ENCODE measurements at regions not wholly inside any gene's neighbourhood (a gene's known extent, or its start where the extent isn't known, plus 50 kb on each side); places are given as distances from the start of the nearest gene placed in this dataset.

DNA sequence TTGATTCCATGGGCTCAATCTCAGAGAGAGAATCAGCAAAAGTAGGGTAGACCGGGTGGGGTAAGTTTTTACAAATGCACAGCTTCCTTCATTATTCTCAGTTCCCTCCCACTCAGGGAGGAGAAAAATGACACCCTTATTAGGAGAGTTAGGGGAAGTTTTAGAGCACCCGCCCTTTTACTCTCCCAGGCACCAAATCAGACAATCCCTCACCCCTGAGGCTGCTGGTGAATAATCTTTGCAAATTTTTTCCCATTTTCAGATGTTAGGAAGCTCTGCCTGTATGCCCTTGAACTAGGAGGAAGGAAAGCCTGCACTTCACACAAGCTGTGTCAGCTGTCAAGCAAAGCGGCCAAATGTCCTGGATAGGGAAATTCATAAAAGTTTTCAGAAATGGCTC lies 834.9 kb downstream of the GRID1 start:
- H3K4me3 ChIP-seq (ENCODE audit: low read depth, low read length), result no peak overlapping the region
- DNase-seq (ENCODE audit: low read depth), result no peak
- TF ChIP-seq, protein P1, sequence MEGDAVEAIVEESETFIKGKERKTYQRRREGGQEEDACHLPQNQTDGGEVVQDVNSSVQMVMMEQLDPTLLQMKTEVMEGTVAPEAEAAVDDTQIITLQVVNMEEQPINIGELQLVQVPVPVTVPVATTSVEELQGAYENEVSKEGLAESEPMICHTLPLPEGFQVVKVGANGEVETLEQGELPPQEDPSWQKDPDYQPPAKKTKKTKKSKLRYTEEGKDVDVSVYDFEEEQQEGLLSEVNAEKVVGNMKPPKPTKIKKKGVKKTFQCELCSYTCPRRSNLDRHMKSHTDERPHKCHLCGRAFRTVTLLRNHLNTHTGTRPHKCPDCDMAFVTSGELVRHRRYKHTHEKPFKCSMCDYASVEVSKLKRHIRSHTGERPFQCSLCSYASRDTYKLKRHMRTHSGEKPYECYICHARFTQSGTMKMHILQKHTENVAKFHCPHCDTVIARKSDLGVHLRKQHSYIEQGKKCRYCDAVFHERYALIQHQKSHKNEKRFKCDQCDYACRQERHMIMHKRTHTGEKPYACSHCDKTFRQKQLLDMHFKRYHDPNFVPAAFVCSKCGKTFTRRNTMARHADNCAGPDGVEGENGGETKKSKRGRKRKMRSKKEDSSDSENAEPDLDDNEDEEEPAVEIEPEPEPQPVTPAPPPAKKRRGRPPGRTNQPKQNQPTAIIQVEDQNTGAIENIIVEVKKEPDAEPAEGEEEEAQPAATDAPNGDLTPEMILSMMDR (IDR thresholded peaks at IDR 0.05; ENCODE audit: low read depth, low read length), result no peak
- TF ChIP-seq POLR2A (IDR thresholded peaks at IDR 0.05; ENCODE audit: extremely low read depth, insufficient read length), result no peak
- TF ChIP-seq, protein P2, sequence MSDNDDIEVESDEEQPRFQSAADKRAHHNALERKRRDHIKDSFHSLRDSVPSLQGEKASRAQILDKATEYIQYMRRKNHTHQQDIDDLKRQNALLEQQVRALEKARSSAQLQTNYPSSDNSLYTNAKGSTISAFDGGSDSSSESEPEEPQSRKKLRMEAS (IDR thresholded peaks at IDR 0.05; ENCODE audit: low read depth, low read length), result no peak
- TF ChIP-seq MYC (IDR thresholded peaks at IDR 0.05; ENCODE audit: low read depth, low read length), result no peak

GRCh38 chr10:85532773-85533172 lies 833.8 kb downstream of the GRID1 start:
- H3K4me3 ChIP-seq (ENCODE audit: low read depth, low read length), result no peak overlapping the region
- no peak for TF ChIP-seq POLR2A (IDR thresholded peaks at IDR 0.05; ENCODE audit: extremely low read depth, insufficient read length)
- TF ChIP-seq, protein P1 (IDR thresholded peaks at IDR 0.05; ENCODE audit: low read depth, low read length), result no peak
- no peak for TF ChIP-seq MYC (IDR thresholded peaks at IDR 0.05; ENCODE audit: low read depth, low read length)
- TF ChIP-seq, protein P2 (IDR thresholded peaks at IDR 0.05; ENCODE audit: low read depth, low read length), result no peak
- no peak for DNase-seq (ENCODE audit: low read depth)

DNA sequence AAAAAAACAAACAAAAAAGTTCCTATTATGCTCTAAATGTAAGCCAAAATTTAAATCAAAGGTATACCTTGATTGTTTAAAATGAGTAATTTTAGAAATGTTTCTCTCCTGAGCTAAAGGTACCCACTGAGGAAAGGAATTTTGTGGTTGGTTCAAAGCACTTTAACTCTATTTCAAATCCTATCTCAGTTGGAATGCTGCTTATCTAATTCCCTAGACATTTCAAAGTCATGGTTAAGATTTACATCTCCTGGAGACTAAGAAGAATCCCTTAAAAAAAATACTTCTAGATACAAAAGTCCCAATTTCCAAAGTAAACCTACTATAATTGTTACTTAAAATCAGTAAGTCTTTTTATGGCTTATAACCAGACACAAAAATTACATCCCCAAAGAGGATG lies 830.7 kb downstream of the GRID1 start:
- H3K4me3 ChIP-seq (ENCODE audit: low read depth, low read length), result no peak overlapping the region
- DNase-seq (ENCODE audit: low read depth), result no peak
- TF ChIP-seq MYC (IDR thresholded peaks at IDR 0.05; ENCODE audit: low read depth, low read length) (no peak), POLR2A (IDR thresholded peaks at IDR 0.05; ENCODE audit: extremely low read depth, insufficient read length) (no peak)
- TF ChIP-seq, protein P1 (IDR thresholded peaks at IDR 0.05; ENCODE audit: low read depth, low read length), result no peak
- TF ChIP-seq, protein P2 (IDR thresholded peaks at IDR 0.05; ENCODE audit: low read depth, low read length), result no peak

DNA sequence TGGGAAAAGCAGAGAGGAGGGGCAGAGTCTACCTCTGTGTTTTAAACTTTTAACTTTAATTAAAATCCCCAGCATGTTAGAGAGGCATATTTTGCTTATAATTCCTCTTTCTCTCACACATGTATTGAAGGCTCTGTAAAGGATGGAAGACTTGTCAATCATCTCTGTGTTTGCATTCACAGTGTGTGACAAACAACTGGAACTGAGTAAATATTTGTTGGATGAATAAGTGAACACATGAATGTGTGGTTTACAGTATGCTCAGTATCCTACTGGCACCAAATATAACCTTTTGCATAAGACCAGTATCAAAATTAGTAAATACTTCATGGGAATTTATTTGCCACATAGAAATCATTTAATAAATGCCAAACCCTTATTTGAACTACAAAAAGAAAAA lies 829.0 kb downstream of the GRID1 start:
- TF ChIP-seq MYC (IDR thresholded peaks at IDR 0.05; ENCODE audit: low read depth, low read length), result no peak
- TF ChIP-seq, protein P1 (IDR thresholded peaks at IDR 0.05; ENCODE audit: low read depth, low read length), result no peak
- TF ChIP-seq, protein P2 (IDR thresholded peaks at IDR 0.05; ENCODE audit: low read depth, low read length), result no peak
- TF ChIP-seq POLR2A (IDR thresholded peaks at IDR 0.05; ENCODE audit: extremely low read depth, insufficient read length), result no peak
- H3K4me3 ChIP-seq (ENCODE audit: low read depth, low read length), result no peak overlapping the region
- DNase-seq (ENCODE audit: low read depth), result no peak

GRCh38 chr10:85538601-85539000 lies 828.0 kb downstream of the GRID1 start:
- TF ChIP-seq, protein P2 (IDR thresholded peaks at IDR 0.05; ENCODE audit: low read depth, low read length), result no peak
- TF ChIP-seq MYC (IDR thresholded peaks at IDR 0.05; ENCODE audit: low read depth, low read length) (no peak), POLR2A (IDR thresholded peaks at IDR 0.05; ENCODE audit: extremely low read depth, insufficient read length) (no peak)
- TF ChIP-seq, protein P1 (IDR thresholded peaks at IDR 0.05; ENCODE audit: low read depth, low read length), result no peak

DNA sequence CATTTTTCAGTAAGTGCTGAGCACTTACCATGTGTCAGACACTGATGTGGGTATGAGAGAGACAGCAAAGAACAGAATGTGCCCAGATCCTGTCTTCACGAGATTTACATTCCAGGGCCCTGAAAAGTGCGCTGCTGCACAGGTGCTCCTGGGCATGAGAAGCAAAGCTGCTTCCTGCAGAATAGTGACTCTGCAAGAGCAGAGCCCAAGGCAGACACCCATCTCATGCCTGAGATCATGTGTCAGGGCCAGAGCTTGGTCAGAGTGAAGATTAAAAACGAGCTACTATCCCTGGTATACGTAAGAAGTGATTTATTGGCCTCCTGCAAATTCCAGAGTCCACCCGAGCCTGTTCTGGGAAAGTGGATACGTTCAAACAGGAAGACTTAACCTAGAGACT lies 824.4 kb downstream of the GRID1 start:
- no peak overlapping the region for H3K4me3 ChIP-seq (ENCODE audit: low read depth, low read length)
- TF ChIP-seq POLR2A (IDR thresholded peaks at IDR 0.05; ENCODE audit: extremely low read depth, insufficient read length), result no peak
- TF ChIP-seq MYC (IDR thresholded peaks at IDR 0.05; ENCODE audit: low read depth, low read length), result no peak
- TF ChIP-seq, protein P2 (IDR thresholded peaks at IDR 0.05; ENCODE audit: low read depth, low read length), result no peak
- TF ChIP-seq, protein P1 (IDR thresholded peaks at IDR 0.05; ENCODE audit: low read depth, low read length), result no peak
- DNase-seq (ENCODE audit: low read depth), result no peak

More at GRCh38 chr10:85538601-85539000, 828.0 kb downstream of the GRID1 start:
- no peak overlapping the region for H3K4me3 ChIP-seq (ENCODE audit: low read depth, low read length)
- DNase-seq (ENCODE audit: low read depth), result no peak
